Fibroblast of skin of back (primary cell): ENCODE measurements at regions not wholly inside any gene's neighbourhood (a gene's known extent, or its start where the extent isn't known, plus 50 kb on each side); places are given as distances from the start of the nearest gene placed in this dataset.
"Not testable (repeated sequence)": the region's sequence is repeated elsewhere in the genome, so short reads cannot be mapped to it uniquely, and the experiment has no call there.

ENCODE experiments used
- DNase-seq: peaks from one replicate; pipeline ENCODE4 v3.0.0-alpha.2; 2013

DNA sequence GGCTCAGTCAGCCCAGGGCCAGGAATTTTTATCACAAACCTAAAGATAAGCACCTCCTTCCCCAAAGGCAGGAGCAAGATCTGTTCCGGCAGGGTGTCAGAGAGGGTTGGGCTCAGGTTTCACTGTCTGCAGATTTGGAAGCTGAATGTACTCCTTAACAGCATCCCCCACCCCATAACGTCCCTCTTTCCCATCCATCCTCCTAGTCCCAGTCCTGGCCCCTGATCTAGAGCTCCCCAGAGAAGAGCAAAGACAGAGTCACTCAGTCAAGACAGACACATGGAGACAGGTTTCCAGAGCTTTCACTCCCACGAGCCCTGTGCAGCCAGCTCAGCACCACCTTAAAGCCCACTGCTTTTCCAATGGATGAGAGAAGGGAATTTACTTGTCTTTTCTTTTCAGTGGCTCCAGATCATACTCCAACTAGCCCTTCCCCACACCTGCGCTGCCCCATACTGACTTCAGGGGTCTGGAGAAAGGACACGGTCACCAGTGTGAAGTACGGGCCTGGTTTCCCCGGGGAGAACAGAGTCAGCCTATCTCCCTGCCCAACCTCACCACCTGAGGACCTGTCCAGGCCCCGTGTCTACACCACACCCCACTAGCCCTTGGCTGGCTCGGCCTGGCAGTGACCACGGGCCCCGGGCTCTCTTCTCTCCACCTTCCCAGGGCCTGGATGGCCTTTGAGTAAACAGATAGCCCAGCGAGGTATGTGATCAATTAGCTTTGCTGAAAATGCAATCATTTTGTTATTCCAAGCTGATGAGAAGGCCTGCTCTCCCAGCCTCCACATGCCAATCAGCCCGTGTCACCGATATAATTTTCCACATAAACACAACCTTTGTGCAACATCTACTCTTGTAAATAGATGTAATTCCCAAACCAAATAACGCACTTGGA lies 249.1 kb downstream of the FOXD2 start:
- no peak for DNase-seq

DNA sequence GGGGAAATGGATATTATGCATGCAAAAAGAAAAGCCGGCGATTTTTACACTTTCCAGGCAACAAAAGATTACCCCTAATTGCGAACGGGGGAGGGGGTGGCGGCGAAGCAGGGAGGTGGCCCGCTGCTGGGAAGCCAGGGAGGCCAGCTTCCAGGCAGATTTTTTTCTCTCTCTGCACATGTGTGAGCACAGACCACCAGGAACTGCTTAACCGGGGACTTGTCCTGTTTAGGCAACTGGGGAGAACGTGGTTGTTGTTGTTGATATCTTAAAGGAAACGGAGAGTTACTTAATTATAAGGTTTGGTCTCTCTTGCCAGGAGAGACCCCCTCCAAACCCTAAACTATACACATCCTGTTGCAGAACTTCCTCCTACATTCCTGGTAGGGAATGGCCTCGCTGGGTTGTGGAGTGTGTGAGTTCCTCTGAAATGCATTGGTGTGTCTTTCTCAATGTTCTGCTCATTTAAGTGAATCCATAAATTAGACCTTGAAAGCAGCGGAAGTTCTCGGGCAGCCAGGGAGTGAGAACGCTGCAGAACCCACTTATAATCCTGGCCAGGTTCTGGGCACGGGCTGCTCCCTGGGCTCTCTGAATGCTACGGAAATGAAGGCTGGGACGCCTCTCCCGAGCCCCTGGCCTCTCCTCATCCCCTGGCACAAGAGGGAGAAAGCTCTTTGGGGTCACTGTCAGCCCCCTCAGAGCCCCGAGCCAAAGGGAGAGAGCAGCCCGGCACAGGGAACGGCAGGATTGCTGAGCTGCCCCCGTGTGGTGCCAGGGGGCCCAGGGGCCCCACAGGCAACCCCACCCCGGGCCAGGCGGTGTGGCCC lies 250.0 kb downstream of the FOXD2 start:
- DNase-seq = no peak

DNA sequence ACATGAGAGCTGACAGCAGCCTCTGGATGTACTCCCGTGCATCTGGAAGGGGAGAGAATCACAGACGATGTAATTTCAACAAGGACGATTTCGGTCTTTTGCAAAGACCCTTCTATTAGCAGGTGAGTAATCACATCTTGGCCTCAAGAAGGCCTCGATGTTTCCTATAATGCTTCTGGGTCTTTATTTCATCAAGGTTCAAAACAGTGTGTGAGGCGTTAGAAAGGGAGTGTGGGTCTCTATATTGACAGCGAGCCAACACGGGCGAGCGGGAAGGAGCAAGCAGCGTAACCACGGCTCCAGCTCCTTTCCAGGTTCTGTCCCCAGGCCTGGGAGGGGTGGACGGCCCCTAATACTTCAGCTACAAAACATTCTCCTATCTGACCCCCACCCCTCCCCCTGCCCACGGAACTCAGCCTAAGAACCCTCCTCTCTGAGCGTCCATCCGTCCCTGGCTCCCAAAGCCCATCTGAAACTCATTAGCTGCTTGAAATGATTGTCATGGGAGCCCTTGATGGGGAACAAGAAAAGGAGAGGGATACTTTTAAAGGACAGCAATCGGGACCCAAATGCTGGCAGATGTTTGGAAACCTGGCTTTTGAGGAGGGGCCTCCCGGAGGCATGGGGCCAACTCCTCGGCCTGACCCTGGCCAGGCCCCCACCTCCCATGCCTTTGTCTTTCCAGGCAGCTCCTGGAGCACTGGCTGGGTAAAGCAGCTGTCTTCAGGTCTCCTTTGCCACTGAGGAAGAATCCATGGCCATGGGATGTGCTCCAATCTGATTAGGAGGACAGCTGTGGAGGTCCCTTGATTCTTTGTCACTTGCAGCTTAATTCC lies 250.8 kb downstream of the FOXD2 start:
- DNase-seq = no peak

DNA sequence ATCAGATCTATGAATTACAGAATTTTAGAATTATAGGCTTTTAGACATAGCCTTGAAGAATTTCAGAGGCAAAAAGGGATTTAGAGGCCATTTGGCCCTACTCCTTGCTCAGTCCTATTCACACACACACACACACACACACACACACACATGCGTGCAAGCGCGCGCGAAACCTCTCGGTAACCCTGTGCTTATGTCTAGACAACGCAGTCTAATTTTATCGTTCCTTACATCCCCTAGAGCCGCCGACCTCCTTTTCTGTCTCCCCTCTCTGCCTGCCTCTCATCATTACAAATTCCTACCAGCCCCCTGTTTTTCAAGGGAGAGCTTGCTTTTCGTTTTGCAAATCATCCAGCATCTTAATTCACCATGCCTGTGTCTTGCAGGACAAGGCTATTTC lies 252.1 kb downstream of the FOXD2 start:
- no peak for DNase-seq

DNA sequence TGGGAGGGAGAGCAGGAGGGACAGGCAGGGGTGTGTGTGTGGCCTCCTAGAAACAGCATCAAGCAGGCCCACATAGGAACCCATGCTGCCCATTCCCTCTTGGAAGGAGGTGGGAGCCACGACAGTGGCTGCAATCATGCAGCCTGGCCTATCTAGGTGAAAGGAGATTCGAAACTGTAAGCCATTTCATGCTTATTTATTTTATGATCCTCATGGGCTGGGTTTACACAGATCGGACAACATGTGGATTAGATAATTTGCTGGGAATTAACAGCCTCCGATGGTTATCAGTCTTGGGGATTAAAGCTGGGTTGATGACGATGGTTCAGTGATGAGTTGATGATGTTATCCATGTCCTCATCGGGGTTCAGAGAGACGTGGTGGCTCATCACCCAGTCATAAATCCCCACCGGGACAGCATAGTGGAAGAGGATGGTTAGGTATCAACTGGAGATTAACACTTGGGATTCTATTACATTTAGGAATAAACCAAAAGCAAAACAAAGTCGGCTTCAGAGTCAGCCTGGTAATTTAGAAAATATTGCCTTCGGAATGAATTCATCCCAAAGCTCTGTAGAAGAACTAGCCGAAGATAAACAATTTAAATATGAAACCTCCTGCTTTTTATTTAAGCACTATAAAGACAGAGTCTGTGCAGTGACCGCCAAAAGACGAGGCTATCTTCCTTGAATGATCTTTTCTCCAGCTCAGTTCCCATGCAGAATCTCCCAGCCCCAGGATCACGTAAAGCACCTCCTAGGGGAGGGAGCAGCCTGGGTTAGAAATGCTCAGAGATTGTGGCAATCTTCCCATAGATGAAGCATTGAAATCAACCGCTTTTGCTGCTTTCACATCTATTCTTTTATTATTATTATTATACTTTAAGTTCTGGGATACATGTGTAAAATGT lies 252.8 kb downstream of the FOXD2 start:
- DNase-seq = no peak

- DNase-seq = not testable (repeated sequence)
These were observed 253.4 kb downstream of the FOXD2 start for GRCh38 chr1:47691293-47691692.

DNA sequence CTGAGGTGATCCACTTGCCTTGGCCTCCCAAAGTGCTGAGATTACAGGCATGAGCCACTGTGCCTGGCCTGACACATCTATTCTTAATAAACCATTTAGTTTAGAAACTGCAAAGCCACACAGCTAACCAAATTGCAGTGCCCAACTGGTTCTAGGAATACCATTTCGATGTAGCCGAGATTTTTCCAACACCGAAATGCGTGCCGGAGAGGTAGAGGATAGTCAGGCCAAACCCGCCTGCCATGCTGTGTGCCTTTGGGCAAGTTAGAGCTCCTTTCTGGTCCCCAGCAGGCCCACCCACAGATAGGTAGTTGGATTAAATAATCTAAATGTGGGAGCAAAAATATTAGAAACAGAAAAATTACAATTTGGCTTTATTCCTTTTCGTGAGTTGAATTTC lies 254.4 kb downstream of the FOXD2 start:
- DNase-seq = no peak

- no peak for DNase-seq
These were observed 255.3 kb downstream of the FOXD2 start for GRCh38 chr1:47693115-47693514.

- no peak for DNase-seq
These were observed 256.4 kb downstream of the FOXD2 start for GRCh38 chr1:47694011-47694890.

DNA sequence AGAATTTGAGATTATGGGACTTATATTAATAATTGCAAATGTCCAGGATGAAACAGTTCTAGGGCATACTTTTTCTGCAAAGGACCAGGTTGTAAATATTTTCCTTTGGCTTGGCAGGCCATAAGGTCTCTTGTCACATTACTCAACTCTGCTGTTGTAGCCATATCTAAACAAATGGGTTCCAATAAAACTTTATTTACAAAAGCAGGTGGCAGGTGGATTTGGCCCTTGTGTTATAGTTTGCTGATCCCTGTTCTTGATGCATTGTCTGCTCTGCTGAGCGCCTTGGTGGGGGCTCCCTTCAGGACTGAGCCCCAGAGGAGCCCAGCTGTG lies 258.5 kb downstream of the FOXD2 start:
- DNase-seq = no peak

DNA sequence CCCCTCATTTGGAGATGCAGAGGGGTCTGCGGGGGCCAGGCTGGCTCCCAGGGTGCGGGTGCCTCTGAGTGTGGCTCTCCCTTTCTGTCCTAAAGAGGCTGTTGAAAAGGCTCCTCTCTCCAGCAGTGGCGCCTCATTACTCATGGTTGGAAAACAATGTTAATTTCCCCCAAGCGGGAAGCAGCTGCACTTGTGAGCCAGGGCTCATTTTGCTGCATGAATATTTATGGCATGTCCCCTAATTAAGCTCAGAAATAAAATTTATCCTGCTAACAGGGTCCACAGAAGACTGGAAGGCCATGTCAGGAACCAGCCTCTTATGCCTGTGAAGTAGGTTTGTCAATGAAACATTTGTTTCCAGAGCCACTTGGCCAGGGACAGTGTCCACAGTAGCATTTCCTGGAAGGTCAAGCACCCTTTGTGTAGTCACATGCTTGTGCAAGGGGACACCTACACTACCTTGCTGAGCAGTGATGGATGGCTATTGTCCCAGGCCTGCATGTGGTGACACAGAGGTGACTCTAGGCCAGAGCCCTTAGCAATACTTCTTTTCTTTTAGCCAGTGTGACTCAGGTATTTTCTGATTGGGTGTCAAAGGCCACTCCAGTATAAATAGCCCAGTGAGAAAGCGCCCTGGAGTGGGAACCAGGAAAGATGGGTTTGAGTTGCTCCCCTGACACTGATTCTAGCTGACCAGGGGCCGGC lies 259.0 kb downstream of the FOXD2 start:
- no peak for DNase-seq

DNA sequence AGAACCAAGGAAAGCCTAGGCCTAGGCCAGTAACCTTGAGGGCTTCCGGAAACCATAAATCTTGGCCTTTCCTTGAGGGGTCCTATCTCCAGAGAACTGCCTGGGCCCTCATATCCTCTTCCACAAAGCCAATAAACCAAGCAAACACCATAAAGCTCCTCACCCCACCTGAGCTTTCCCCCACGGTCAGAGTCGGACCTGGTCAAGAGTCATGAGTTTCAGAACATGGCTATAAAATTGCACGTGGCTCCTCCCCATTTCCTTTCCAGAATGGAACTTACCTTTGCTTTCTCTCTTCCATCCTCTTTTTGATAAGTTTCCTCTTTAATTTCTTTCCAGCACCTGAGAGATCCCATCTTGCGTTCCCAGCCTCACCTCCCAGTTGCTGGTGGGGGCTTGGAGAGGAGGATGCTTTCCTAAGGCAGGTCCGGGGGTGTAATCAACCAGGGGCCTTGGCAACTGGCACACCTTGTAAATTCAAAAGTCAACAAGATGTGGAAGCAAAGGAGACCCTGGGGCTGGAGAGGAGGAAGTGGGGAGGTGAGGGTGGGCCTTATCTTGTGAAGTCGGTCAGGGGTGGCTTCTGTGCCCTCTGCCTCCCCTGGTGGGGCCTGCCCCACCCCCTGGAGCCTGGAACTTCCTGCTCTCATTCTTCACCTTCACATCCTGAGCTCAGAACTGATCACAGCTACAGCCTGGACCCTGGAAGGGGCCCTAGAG lies 259.9 kb downstream of the FOXD2 start:
- DNase-seq = no peak

DNA sequence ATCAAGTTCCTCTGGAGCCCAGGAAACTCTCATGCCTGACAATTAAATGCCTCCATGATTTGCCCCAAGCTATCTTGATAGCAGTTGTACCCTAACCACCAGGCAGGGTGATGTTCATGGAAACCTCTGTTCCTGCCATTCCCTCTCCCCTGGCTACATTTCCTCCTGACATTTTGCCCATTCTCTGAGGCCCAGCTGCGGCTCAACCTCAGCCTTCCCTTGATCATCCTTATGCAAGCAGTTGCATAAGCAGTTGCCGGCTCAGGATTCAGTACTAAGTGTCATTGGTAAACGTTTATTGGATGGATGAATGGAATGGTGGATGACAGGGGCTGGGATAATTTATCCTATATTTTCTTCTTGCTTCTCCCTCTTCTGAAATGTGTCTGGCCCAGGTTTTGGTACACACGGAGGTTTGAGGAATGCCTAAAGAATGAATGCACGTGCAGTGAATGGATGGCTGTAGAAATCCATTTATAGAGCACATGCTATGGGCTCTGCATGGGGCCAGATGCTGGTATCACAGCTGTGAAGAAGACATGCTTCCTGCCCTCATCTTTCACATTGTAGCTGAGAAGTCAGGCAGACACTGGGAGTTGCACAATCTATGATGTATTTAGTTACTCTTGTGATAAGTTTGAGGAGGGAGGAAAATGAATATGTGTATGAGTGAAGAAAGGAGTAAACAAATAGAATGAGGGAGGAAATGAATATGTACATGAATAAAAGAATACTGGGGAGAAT lies 261.8 kb downstream of the FOXD2 start:
- no peak for DNase-seq

- no peak for DNase-seq
These were observed 263.4 kb downstream of the FOXD2 start for GRCh38 chr1:47701283-47701682.

- DNase-seq = no peak
These were observed 264.1 kb downstream of the FOXD2 start for GRCh38 chr1:47701741-47702515.

- DNase-seq = peak; percentile 54
These were observed 265.4 kb downstream of the FOXD2 start for GRCh38 chr1:47703156-47703825.

DNA sequence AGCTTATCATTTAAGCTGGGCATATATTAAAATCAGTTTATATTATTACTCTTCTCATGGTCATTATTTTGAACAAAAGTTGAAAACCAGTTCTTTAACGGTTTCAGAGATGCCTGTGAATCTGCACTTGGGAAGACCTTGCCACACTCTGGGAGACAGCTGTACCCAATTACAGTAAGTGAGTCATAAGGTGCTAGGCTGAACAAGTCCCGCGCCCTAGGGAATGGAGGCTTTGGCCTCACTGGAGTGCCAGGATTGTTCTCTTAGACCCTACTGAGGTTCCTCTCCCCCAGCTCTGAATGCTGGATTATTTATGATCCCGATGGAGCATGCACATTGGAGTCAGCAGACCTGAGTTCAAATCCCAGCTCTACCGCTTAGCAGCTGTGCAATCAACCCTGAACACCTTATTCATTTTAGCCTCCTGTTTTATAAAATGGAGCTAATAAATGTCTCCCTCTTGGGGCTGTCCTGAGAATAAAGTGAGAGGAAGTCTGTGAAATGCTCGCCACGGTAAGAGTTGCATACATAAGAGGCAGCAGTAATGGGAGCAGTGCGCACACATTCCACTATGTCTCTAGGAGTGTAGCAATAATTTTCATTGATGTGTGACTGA lies 266.2 kb downstream of the FOXD2 start:
- DNase-seq = peak; percentile 83
